ENCODE measurements at regions not wholly inside any gene's neighbourhood (a gene's known extent, or its start where the extent isn't known, plus 50 kb on each side); places are given as distances from the start of the nearest gene placed in this dataset.

- intact Hi-C loops (cut with micrococcal nuclease), result no loop called here
- ChIA-PET CTCF (no interaction called here), POLR2A (no interaction called here)
- no peaks in the 10 kb centered on the region for H3K9me3 Mint-ChIP-seq
- H3K4me3 Mint-ChIP-seq, result no peak overlapping the region
- no peaks in the 10 kb centered on the region for H3K36me3 Mint-ChIP-seq
- DNase-seq, result no peak
- H3K27me3 Mint-ChIP-seq, result no peaks in the 10 kb centered on the region
- H3K4me1 Mint-ChIP-seq (ENCODE audit: low read depth), result no peaks in the 10 kb centered on the region
- no peak overlapping the region for H3K27ac Mint-ChIP-seq
Measured at GRCh38 chr1:57826535-57826934, 402.7 kb upstream of the DAB1 start.

- ChIA-PET POLR2A (no interaction called here), CTCF (no interaction called here)
- Mint-ChIP-seq H3K27ac (no peak overlapping the region), H3K36me3 (no peaks in the 10 kb centered on the region), H3K4me3 (no peak overlapping the region), H3K9me3 (no peaks in the 10 kb centered on the region), H3K27me3 (no peaks in the 10 kb centered on the region), H3K4me1 (ENCODE audit: low read depth) (no peaks in the 10 kb centered on the region)
- DNase-seq, result no peak
- intact Hi-C loops (cut with micrococcal nuclease), result no loop called here
Measured at GRCh38 chr1:57824535-57824934, 400.7 kb upstream of the DAB1 start.

GRCh38 chr1:57820356-57821095 is 396.7 kb upstream of the DAB1 start:
- intact Hi-C loops (cut with micrococcal nuclease), result no loop called here
- H3K4me1 Mint-ChIP-seq (ENCODE audit: low read depth), result no peaks in the 10 kb centered on the region
- H3K27ac Mint-ChIP-seq, result no peak overlapping the region
- no peaks in the 10 kb centered on the region for H3K36me3 Mint-ChIP-seq
- no peak overlapping the region for H3K4me3 Mint-ChIP-seq
- CTCF ChIA-PET, result no interaction called here
- H3K27me3 Mint-ChIP-seq, result no peaks in the 10 kb centered on the region
- POLR2A ChIA-PET, result no interaction called here
- no peak for DNase-seq
- H3K9me3 Mint-ChIP-seq, result no peaks in the 10 kb centered on the region

GRCh38 chr1:57819893-57820292 is 396.0 kb upstream of the DAB1 start:
- POLR2A ChIA-PET, result no interaction called here
- H3K27me3 Mint-ChIP-seq, result no peaks in the 10 kb centered on the region
- no peak for DNase-seq
- no peak overlapping the region for H3K4me3 Mint-ChIP-seq
- H3K4me1 Mint-ChIP-seq (ENCODE audit: low read depth), result no peaks in the 10 kb centered on the region
- no peaks in the 10 kb centered on the region for H3K36me3 Mint-ChIP-seq
- CTCF ChIA-PET, result no interaction called here
- intact Hi-C loops (cut with micrococcal nuclease), result no loop called here
- no peaks in the 10 kb centered on the region for H3K9me3 Mint-ChIP-seq
- no peak overlapping the region for H3K27ac Mint-ChIP-seq

GRCh38 chr1:57803586-57803985 is 379.7 kb upstream of the DAB1 start:
- Mint-ChIP-seq H3K36me3 (no peaks in the 10 kb centered on the region), H3K27ac (no peak overlapping the region), H3K27me3 (no peaks in the 10 kb centered on the region), H3K4me3 (no peak overlapping the region), H3K4me1 (ENCODE audit: low read depth) (no peaks in the 10 kb centered on the region), H3K9me3 (peaks cover 2% of the 10 kb centered on the region)
- ChIA-PET CTCF (no interaction called here), POLR2A (no interaction called here)
- intact Hi-C loops (cut with micrococcal nuclease), result no loop called here
- no peak for DNase-seq

- H3K4me3 Mint-ChIP-seq, result no peak overlapping the region
- peaks cover 2% of the 10 kb centered on the region for H3K9me3 Mint-ChIP-seq
- H3K4me1 Mint-ChIP-seq (ENCODE audit: low read depth), result no peaks in the 10 kb centered on the region
- intact Hi-C loops (cut with micrococcal nuclease), result no loop called here
- CTCF ChIA-PET, result no interaction called here
- H3K27me3 Mint-ChIP-seq, result no peaks in the 10 kb centered on the region
- no peak for DNase-seq
- POLR2A ChIA-PET, result no interaction called here
- no peaks in the 10 kb centered on the region for H3K36me3 Mint-ChIP-seq
- no peak overlapping the region for H3K27ac Mint-ChIP-seq
Measured at GRCh38 chr1:57800376-57800775, 376.5 kb upstream of the DAB1 start.

- ChIA-PET CTCF (no interaction called here), POLR2A (no interaction called here)
- Mint-ChIP-seq H3K9me3 (peaks cover 2% of the 10 kb centered on the region), H3K27me3 (no peaks in the 10 kb centered on the region), H3K27ac (no peak overlapping the region), H3K4me1 (ENCODE audit: low read depth) (no peaks in the 10 kb centered on the region), H3K4me3 (no peak overlapping the region), H3K36me3 (no peaks in the 10 kb centered on the region)
- DNase-seq, result no peak
- intact Hi-C loops (cut with micrococcal nuclease), result no loop called here
Measured at GRCh38 chr1:57799490-57800115, 375.7 kb upstream of the DAB1 start.

GRCh38 chr1:57798543-57798942 is 374.7 kb upstream of the DAB1 start:
- no peak overlapping the region for H3K4me3 Mint-ChIP-seq
- ChIA-PET POLR2A (no interaction called here), CTCF (no interaction called here)
- H3K27me3 Mint-ChIP-seq, result no peaks in the 10 kb centered on the region
- H3K27ac Mint-ChIP-seq, result no peak overlapping the region
- H3K9me3 Mint-ChIP-seq, result peaks cover 2% of the 10 kb centered on the region
- intact Hi-C loops (cut with micrococcal nuclease), result no loop called here
- H3K36me3 Mint-ChIP-seq, result no peaks in the 10 kb centered on the region
- H3K4me1 Mint-ChIP-seq (ENCODE audit: low read depth), result no peaks in the 10 kb centered on the region
- DNase-seq, result no peak

- Mint-ChIP-seq H3K9me3 (no peaks in the 10 kb centered on the region), H3K36me3 (no peaks in the 10 kb centered on the region), H3K4me1 (ENCODE audit: low read depth) (no peaks in the 10 kb centered on the region), H3K27me3 (no peaks in the 10 kb centered on the region), H3K27ac (no peak overlapping the region), H3K4me3 (no peak overlapping the region)
- DNase-seq, result no peak
- CTCF ChIA-PET, result no interaction called here
- POLR2A ChIA-PET, result no interaction called here
- intact Hi-C loops (cut with micrococcal nuclease), result no loop called here
Measured at GRCh38 chr1:57797084-57797483, 373.2 kb upstream of the DAB1 start.

- CTCF ChIA-PET, result no interaction called here
- H3K4me1 Mint-ChIP-seq (ENCODE audit: low read depth), result no peaks in the 10 kb centered on the region
- POLR2A ChIA-PET, result no interaction called here
- DNase-seq, result no peak
- H3K9me3 Mint-ChIP-seq, result no peaks in the 10 kb centered on the region
- no peak overlapping the region for H3K27ac Mint-ChIP-seq
- intact Hi-C loops (cut with micrococcal nuclease), result no loop called here
- no peak overlapping the region for H3K4me3 Mint-ChIP-seq
- H3K36me3 Mint-ChIP-seq, result no peaks in the 10 kb centered on the region
- no peaks in the 10 kb centered on the region for H3K27me3 Mint-ChIP-seq
Measured at GRCh38 chr1:57796616-57797015, 372.8 kb upstream of the DAB1 start.

GRCh38 chr1:57795886-57796285 is 372.0 kb upstream of the DAB1 start:
- ChIA-PET POLR2A (no interaction called here), CTCF (no interaction called here)
- Mint-ChIP-seq H3K36me3 (no peaks in the 10 kb centered on the region), H3K27ac (no peak overlapping the region), H3K4me1 (ENCODE audit: low read depth) (no peaks in the 10 kb centered on the region), H3K27me3 (no peaks in the 10 kb centered on the region), H3K9me3 (no peaks in the 10 kb centered on the region), H3K4me3 (no peak overlapping the region)
- intact Hi-C loops (cut with micrococcal nuclease), result no loop called here
- no peak for DNase-seq

- H3K4me3 Mint-ChIP-seq, result no peak overlapping the region
- ChIA-PET CTCF (no interaction called here), POLR2A (no interaction called here)
- H3K27ac Mint-ChIP-seq, result no peak overlapping the region
- no peaks in the 10 kb centered on the region for H3K36me3 Mint-ChIP-seq
- H3K9me3 Mint-ChIP-seq, result no peaks in the 10 kb centered on the region
- no peaks in the 10 kb centered on the region for H3K27me3 Mint-ChIP-seq
- H3K4me1 Mint-ChIP-seq (ENCODE audit: low read depth), result no peaks in the 10 kb centered on the region
- intact Hi-C loops (cut with micrococcal nuclease), result no loop called here
- no peak for DNase-seq
Measured at GRCh38 chr1:57794078-57794477, 370.2 kb upstream of the DAB1 start.

GRCh38 chr1:57791497-57791896 is 367.6 kb upstream of the DAB1 start:
- no peaks in the 10 kb centered on the region for H3K27me3 Mint-ChIP-seq
- intact Hi-C loops (cut with micrococcal nuclease), result no loop called here
- CTCF ChIA-PET, result no interaction called here
- no peaks in the 10 kb centered on the region for H3K36me3 Mint-ChIP-seq
- H3K4me1 Mint-ChIP-seq (ENCODE audit: low read depth), result no peaks in the 10 kb centered on the region
- POLR2A ChIA-PET, result no interaction called here
- no peaks in the 10 kb centered on the region for H3K9me3 Mint-ChIP-seq
- H3K27ac Mint-ChIP-seq, result no peak overlapping the region
- no peak for DNase-seq
- H3K4me3 Mint-ChIP-seq, result no peak overlapping the region
